ENCODE measurements at regions not wholly inside any gene's neighbourhood (a gene's known extent, or its start where the extent isn't known, plus 50 kb on each side); places are given as distances from the start of the nearest gene placed in this dataset.

DNA sequence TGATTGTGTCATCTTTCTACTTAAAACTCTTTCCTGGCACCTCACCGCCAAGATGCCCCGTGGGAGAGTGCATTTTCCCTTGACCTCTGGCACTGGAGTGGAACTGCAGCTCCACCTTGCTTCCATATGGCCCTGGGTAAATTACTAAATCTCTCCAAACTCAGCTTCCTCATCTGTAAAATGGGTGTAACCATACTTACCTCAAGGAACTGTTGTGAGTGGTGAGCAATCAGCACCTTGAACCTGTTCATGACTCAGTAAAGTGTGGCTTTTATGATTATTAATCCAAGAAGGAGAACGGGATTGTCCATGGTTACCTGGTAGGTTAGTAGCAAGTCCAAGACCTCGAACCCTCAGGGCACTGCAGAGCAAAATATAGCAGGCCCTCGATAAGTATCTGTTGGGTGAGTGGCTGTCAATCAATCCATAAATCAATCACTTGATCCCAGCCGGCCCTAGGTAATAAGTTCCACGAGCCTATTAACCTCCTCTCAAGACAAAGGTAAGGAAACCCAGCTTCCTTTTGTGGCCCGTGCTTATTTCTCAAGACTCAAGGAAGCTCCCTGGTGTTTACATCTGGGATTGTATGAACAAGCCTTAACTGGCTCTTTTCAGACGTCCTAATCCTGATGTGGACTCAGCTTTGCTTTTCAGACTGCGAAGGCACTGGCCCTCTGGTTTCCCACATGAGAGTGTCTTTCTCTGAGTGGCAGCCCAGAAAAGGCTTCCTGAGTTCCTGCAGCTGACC is 114.0 kb upstream of the GJB5 start:
- Histone ChIP-seq H3K4me3 (no peak overlapping the region), H3K27ac (no peak overlapping the region), H3K9me3 (no peaks in the 10 kb centered on the region), H3K4me1 (peaks cover 8% of the 10 kb centered on the region; the same call in 1 of the 2 replicates), H4K20me1 (no peaks in the 10 kb centered on the region), H3K36me3 (no peaks in the 10 kb centered on the region), H3K4me2 (no peak overlapping the region), H3K9ac (no peak overlapping the region), H3K27me3 (no peaks in the 10 kb centered on the region)
- TF ChIP-seq Cebpa-rat (IDR thresholded peaks at IDR 0.05): no peak

DNA sequence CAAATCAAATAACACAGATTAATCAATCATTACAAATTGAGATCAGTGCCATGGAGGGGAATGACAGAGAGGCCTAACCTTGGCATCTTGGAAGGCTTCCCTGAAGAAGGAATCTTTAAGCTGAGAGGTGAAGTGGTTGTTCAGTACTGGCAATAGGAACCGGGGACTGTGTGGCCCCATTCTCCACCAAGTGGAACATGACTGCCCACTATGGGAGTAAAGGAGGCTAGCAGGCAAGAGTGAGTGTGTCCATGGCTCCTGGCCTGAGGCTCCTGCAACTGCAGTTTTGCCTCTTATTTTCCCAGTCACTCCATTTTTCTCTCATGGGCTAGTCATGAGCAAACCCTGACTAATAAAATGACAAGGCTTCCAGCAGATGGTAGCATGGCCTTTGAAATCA is 112.2 kb upstream of the GJB5 start:
- H3K27ac ChIP-seq: no peak overlapping the region
- no peak for TF ChIP-seq Cebpa-rat (IDR thresholded peaks at IDR 0.05)
- H3K4me3 ChIP-seq: no peak overlapping the region
- no peaks in the 10 kb centered on the region for H3K9me3 ChIP-seq
- no peaks in the 10 kb centered on the region for H4K20me1 ChIP-seq
- H3K9ac ChIP-seq: no peak overlapping the region
- no peak overlapping the region for H3K4me2 ChIP-seq
- H3K36me3 ChIP-seq: no peaks in the 10 kb centered on the region
- H3K4me1 ChIP-seq: peaks cover 13% of the 10 kb centered on the region
- H3K27me3 ChIP-seq: no peaks in the 10 kb centered on the region

DNA sequence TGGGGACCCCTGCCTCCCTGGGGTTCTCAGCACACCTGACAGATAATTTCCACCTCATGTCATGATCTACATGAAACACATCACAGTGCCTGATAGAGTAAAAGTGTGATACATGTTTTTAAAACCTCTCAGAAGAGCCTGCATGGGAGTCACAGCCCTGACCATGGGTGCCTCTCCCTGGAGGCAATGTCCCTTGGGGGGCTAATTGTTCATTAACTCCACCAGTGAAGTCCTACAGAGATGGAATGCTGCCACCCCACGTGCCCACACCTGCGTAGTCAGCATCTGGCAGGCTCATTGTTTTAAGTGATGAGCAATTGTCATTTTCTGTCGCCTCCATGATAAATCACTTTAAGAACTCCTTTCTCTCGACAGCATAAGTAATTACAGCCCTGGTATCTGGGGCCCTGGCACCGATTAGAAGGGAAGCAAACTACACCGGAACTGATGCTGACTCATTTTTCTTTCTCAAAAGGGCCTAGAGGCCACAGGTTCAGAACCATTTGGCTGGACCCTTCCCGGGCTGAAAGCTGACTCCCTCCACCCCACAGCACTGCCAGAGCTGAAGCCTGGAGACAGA is 109.6 kb upstream of the GJB5 start:
- TF ChIP-seq Cebpa-rat (IDR thresholded peaks at IDR 0.05): no peak
- Histone ChIP-seq H3K9ac (no peak overlapping the region), H3K4me2 (no peak overlapping the region), H3K27ac (no peak overlapping the region), H3K27me3 (no peaks in the 10 kb centered on the region), H3K4me3 (no peak overlapping the region), H3K4me1 (peaks cover 10% of the 10 kb centered on the region; the same call in 1 of the 2 replicates), H3K36me3 (no peaks in the 10 kb centered on the region), H3K9me3 (no peaks in the 10 kb centered on the region), H4K20me1 (no peaks in the 10 kb centered on the region)

DNA sequence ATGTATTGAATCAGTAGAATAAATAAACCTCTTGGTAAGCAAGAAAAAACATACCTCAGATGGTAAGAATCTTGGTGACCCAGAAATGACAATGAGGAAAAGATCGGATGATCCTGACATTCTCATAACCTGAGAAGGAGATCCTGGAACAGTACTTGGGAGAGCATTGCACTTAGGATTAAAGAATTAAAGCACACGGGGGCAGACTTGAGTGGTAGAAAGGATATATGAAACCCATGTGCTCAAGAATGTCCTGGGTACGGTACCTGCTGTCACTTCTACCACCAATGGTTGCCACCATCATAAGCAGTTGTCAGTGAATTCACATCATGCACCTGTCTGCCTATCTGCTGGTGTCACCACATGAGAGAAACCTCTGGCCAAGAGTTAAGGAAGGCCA is 108.9 kb upstream of the GJB5 start:
- Histone ChIP-seq H3K9me3 (no peaks in the 10 kb centered on the region), H4K20me1 (no peaks in the 10 kb centered on the region), H3K36me3 (no peaks in the 10 kb centered on the region), H3K9ac (no peak overlapping the region), H3K27ac (no peak overlapping the region), H3K4me3 (no peak overlapping the region), H3K4me1 (peaks cover 10% of the 10 kb centered on the region; the same call in 1 of the 2 replicates), H3K4me2 (no peak overlapping the region), H3K27me3 (no peaks in the 10 kb centered on the region)
- TF ChIP-seq Cebpa-rat (IDR thresholded peaks at IDR 0.05): no peak

DNA sequence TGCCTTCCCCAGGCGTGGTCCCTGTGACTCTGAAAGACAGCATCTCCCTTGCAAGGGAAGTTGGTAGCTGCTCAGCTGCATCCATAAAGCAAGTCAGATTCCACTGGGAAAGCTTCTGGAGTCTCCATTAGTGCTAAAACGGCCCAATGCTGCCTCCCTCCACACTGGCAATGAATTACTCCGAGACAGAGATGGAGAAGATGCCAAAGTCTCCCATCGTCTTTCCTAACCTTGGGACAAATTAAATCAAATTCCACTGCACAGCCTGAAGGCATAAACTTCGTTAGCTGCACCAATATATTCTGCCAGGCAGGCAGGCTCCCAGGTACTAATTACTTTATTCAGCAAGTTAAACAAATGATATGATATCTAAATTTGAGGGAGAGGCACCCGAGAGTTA is 106.3 kb upstream of the GJB5 start:
- peaks cover 10% of the 10 kb centered on the region; the same call in 1 of the 2 replicates for H3K4me1 ChIP-seq
- no peak overlapping the region for H3K27ac ChIP-seq
- no peaks in the 10 kb centered on the region for H3K27me3 ChIP-seq
- no peak overlapping the region for H3K9ac ChIP-seq
- H4K20me1 ChIP-seq: no peaks in the 10 kb centered on the region
- no peak for TF ChIP-seq Cebpa-rat (IDR thresholded peaks at IDR 0.05)
- no peaks in the 10 kb centered on the region for H3K9me3 ChIP-seq
- no peak overlapping the region for H3K4me3 ChIP-seq
- H3K4me2 ChIP-seq: no peak overlapping the region
- no peaks in the 10 kb centered on the region for H3K36me3 ChIP-seq

DNA sequence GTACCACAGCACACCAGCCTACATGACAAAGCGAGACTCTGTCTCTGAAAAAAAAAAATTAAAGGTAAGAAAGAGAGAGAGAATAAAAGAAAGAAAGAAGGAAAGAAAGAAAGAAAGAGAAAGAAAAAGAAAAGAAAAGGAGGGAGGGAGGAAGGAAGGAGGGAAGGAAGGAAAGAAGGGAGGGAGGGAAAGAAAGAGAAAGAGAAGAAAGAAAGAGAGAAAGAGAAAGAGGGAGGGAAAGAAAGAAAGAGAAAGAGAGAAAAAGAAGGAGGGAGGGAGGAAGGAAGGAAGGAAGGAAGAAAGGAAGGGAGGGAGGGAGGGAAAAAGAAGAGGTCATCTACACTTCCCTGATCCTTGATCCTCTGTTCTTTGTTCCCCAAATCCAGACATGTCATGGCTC is 104.8 kb upstream of the GJB5 start:
- TF ChIP-seq Cebpa-rat (IDR thresholded peaks at IDR 0.05): no peak
- Histone ChIP-seq H3K36me3 (no peaks in the 10 kb centered on the region), H3K27ac (no peak overlapping the region), H3K4me1 (peaks cover 10% of the 10 kb centered on the region; the same call in 1 of the 2 replicates), H3K4me3 (no peak overlapping the region), H3K4me2 (no peak overlapping the region), H4K20me1 (no peaks in the 10 kb centered on the region), H3K9me3 (no peaks in the 10 kb centered on the region), H3K9ac (no peak overlapping the region), H3K27me3 (no peaks in the 10 kb centered on the region)

DNA sequence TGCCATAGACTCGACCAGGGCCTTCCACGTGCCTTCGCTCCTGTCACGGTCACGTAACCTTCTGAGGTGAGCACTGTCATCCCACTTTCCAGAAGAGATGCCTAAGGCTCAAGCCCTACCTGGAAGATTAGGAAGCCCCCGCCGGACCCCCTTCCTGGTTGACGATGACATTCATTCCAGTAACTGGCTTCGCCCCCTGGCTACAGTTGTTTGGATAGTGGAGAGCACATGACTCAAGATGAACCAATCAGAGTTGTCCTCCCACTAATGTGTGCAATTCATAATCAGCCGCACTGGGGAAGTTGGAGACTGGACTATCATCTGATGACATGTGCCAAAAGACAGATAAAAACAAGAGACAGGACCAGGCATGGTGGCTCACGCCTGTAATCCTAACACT is 104.0 kb upstream of the GJB5 start:
- H3K27me3 ChIP-seq: no peaks in the 10 kb centered on the region
- no peak for TF ChIP-seq Cebpa-rat (IDR thresholded peaks at IDR 0.05)

DNA sequence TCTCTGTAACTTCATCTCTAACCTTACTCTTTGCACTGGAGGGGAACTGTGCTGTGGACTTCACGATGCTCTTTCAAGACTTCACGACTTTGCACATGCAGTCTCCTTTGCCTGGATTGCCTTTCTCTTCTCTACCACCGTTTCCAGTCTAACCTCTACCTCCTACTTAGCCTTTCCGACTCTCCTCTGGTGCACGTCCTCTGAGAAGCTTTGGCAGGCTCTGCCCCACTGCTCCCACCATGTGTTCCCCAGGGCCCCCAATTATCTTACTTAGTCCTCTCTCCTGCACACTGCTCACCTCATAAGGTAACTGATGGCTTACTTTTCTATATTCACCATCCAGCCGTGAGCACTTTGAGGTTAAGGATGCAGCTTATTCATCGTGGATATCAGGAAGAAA is 101.7 kb upstream of the GJB5 start:
- Histone ChIP-seq H3K4me1 (peaks cover 8% of the 10 kb centered on the region; the same call in 1 of the 2 replicates), H3K9me3 (no peaks in the 10 kb centered on the region), H4K20me1 (no peaks in the 10 kb centered on the region), H3K36me3 (no peaks in the 10 kb centered on the region), H3K9ac (no peak overlapping the region), H3K27me3 (no peaks in the 10 kb centered on the region), H3K4me3 (no peak overlapping the region), H3K27ac (no peak overlapping the region), H3K4me2 (no peak overlapping the region)
- no peak for TF ChIP-seq Cebpa-rat (IDR thresholded peaks at IDR 0.05)

More for the DNA sequence above, 104.0 kb upstream of the GJB5 start:
- Histone ChIP-seq H3K36me3 (no peaks in the 10 kb centered on the region), H4K20me1 (no peaks in the 10 kb centered on the region), H3K9ac (no peak overlapping the region), H3K4me2 (no peak overlapping the region), H3K27ac (no peak overlapping the region), H3K4me1 (peaks cover 17% of the 10 kb centered on the region; the same call in 1 of the 2 replicates), H3K4me3 (no peak overlapping the region), H3K9me3 (no peaks in the 10 kb centered on the region)

DNA sequence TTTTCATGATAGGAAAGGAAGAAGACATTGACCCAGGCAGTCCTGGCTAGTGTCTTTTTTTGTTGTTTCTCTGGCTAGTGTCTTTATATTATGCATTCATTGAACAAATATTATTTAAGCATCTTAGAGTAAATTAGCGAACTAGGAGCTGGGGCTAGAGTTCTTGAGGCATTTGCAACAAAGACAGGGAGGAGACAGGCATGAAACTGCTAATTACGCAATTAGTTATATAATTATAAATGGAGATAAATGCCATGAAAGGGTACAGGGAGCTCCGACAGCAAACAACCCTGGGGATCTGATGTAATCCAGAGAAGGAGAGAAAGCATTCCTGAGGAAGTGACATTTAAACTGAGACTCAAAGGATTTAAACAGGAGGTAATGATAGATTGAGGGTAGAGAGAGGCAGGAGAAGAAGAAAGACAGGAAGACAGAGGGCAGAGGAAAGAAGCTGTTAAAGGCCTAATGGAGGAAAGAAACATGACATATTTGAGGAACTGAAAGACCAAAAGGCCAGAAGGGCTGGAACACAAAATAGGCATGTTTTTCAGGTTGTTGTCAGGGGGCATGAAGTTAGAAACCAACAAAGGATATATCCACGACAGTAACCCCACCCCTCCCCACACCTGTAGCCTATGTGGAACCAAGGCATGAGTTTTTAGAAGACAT is 99.5 kb upstream of the GJB5 start:
- H3K4me1 ChIP-seq: peaks cover 8% of the 10 kb centered on the region; the same call in 1 of the 2 replicates
- no peak for TF ChIP-seq Cebpa-rat (IDR thresholded peaks at IDR 0.05)
- no peaks in the 10 kb centered on the region for H3K36me3 ChIP-seq
- H3K9ac ChIP-seq: no peak overlapping the region
- no peaks in the 10 kb centered on the region for H4K20me1 ChIP-seq
- no peak overlapping the region for H3K27ac ChIP-seq
- H3K27me3 ChIP-seq: no peaks in the 10 kb centered on the region
- no peaks in the 10 kb centered on the region for H3K9me3 ChIP-seq
- no peak overlapping the region for H3K4me3 ChIP-seq
- no peak overlapping the region for H3K4me2 ChIP-seq

DNA sequence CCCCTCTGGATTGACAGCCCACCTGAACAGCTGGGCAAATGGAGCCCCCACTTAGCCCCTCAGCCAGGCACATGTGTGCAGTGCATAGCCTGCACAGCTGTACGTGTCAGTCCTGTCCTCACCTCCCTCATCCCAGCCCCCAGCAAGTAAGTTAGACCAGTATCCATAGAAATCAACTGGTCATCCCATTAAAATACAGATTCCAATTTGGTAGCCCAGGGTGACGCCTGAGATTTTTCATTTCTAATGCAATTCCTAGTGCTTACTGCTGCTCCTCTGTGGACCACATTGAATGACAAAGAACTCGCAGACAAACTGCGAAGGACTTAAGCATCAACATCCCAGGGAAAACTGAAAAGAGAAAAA is 99.0 kb upstream of the GJB5 start:
- Histone ChIP-seq H3K9ac (no peak overlapping the region), H3K4me2 (no peak overlapping the region), H3K9me3 (no peaks in the 10 kb centered on the region), H3K4me1 (peaks cover 8% of the 10 kb centered on the region; the same call in 1 of the 2 replicates), H3K27ac (no peak overlapping the region), H3K4me3 (no peak overlapping the region), H4K20me1 (no peaks in the 10 kb centered on the region), H3K36me3 (no peaks in the 10 kb centered on the region), H3K27me3 (no peaks in the 10 kb centered on the region)
- no peak for TF ChIP-seq Cebpa-rat (IDR thresholded peaks at IDR 0.05)
